DOHH2 (cell line): ENCODE measurements at regions not wholly inside any gene's neighbourhood (a gene's known extent, or its start where the extent isn't known, plus 50 kb on each side); places are given as distances from the start of the nearest gene placed in this dataset.
"Not testable (repeated sequence)": the region's sequence is repeated elsewhere in the genome, so short reads cannot be mapped to it uniquely, and the experiment has no call there.

Experiments
- H3F3A ChIP-seq: fragments of 200-600 bp; sonication (generic), shearing (Covaris generic); 2 replicates; pipeline ENCODE4 v1.6.0; 2016; ENCODE audit warnings: antibody characterized with exemption, mild to moderate bottlenecking; ENCODE audit not compliant: control insufficient read depth, insufficient read depth
- H3K27ac ChIP-seq: fragments of 200-600 bp; sonication (generic); 2 replicates; pipeline ENCODE4 v1.5.1; 2014; ENCODE audit warnings: low read depth, mild to moderate bottlenecking, low read length, moderate library complexity
- H3K27me3 ChIP-seq: fragments of 200-600 bp; sonication (generic); 2 replicates; pipeline ENCODE4 v1.6.1; 2014; ENCODE audit warnings: mild to moderate bottlenecking, low read length, mixed read lengths; ENCODE audit not compliant: control insufficient read depth
- H3K36me3 ChIP-seq: fragments of 200-600 bp; sonication (generic); 2 replicates; pipeline ENCODE4 v1.6.1; 2014; ENCODE audit warnings: mild to moderate bottlenecking, low read length, moderate library complexity, mixed read lengths; ENCODE audit not compliant: control insufficient read depth
- H3K4me1 ChIP-seq: fragments of 200-600 bp; sonication (generic); 2 replicates; pipeline ENCODE4 v1.6.1; 2014; ENCODE audit warnings: mild to moderate bottlenecking, low read length, mixed read lengths; ENCODE audit not compliant: control insufficient read depth
- H3K4me2 ChIP-seq: fragments of 200-600 bp; sonication (generic); 2 replicates; pipeline ENCODE4 v1.6.0; 2014; ENCODE audit warnings: mild to moderate bottlenecking, low read length, moderate library complexity
- H3K4me3 ChIP-seq: fragments of 200-600 bp; sonication (generic); 2 replicates; pipeline ENCODE4 v1.5.1; 2014; ENCODE audit warnings: mild to moderate bottlenecking, low read length, mixed read lengths
- H3K79me2 ChIP-seq: fragments of 200-600 bp; sonication (generic); 2 replicates; pipeline ENCODE4 v1.6.1; 2014; ENCODE audit warnings: mild to moderate bottlenecking, low read length, mixed read lengths; ENCODE audit not compliant: control insufficient read depth
- H3K9me2 ChIP-seq: fragments of 200-600 bp; sonication (generic); replicated peaks from 2 replicates; pipeline ENCODE4 v1.6.1; 2014; ENCODE audit warnings: mild to moderate bottlenecking, low read length, mixed read lengths; ENCODE audit not compliant: control insufficient read depth
- H3K9me3 ChIP-seq: fragments of 200-600 bp; sonication (generic); 2 replicates; pipeline ENCODE4 v1.6.1; 2014; ENCODE audit warnings: antibody characterized with exemption, low read length, mixed read lengths; ENCODE audit not compliant: control insufficient read depth, insufficient read depth
- H4K20me1 ChIP-seq: fragments of 200-600 bp; sonication (generic); 2 replicates; pipeline ENCODE4 v1.6.0; 2014; ENCODE audit warnings: low read depth, mild to moderate bottlenecking, antibody characterized with exemption, low read length, moderate library complexity; ENCODE audit not compliant: control insufficient read depth, insufficient read depth
- CTCF ChIP-seq: fragments of 200-600 bp; sonication (generic); IDR thresholded peaks from one replicate; pipeline ENCODE4 v1.5.1; 2014; ENCODE audit warnings: antibody characterized with exemption, mild to moderate bottlenecking, low read depth, low read length; ENCODE audit not compliant: poor library complexity, severe bottlenecking
- EZH2phosphoT487 ChIP-seq: fragments of 200-600 bp; sonication (generic); IDR thresholded peaks from 2 replicates; pipeline ENCODE4 v1.6.1; 2017; ENCODE audit warnings: borderline replicate concordance, mild to moderate bottlenecking, antibody characterized with exemption, low read length, moderate library complexity, mixed read lengths

- Histone ChIP-seq H3K4me2 (no peak overlapping the region), H3K4me1 (no peaks in the 10 kb centered on the region), H3K27ac (no peak overlapping the region), H3K9me3 (no peaks in the 10 kb centered on the region), H3K9me2 (no peaks in the 10 kb centered on the region), H4K20me1 (no peaks in the 10 kb centered on the region), H3K4me3 (no peak overlapping the region), H3K27me3 (no peaks in the 10 kb centered on the region), H3K79me2 (no peaks in the 10 kb centered on the region), H3K36me3 (no peaks in the 10 kb centered on the region), H3F3A (no peaks in the 10 kb centered on the region)
- TF ChIP-seq EZH2phosphoT487 (no peak), CTCF (no peak)
Observed at GRCh38 chr1:233816348-233816747, 88.1 kb upstream of the SLC35F3 start.

GRCh38 chr1:233819042-233819441 lies 85.4 kb upstream of the SLC35F3 start:
- no peak overlapping the region for H3K4me2 ChIP-seq
- no peaks in the 10 kb centered on the region for H3K9me3 ChIP-seq
- H3K4me1 ChIP-seq: no peaks in the 10 kb centered on the region
- H3K27me3 ChIP-seq: no peaks in the 10 kb centered on the region
- no peaks in the 10 kb centered on the region for H3K9me2 ChIP-seq
- H3K27ac ChIP-seq: no peak overlapping the region
- H3K36me3 ChIP-seq: no peaks in the 10 kb centered on the region
- TF ChIP-seq EZH2phosphoT487 (no peak), CTCF (no peak)
- H4K20me1 ChIP-seq: no peaks in the 10 kb centered on the region
- H3K4me3 ChIP-seq: no peak overlapping the region
- H3F3A ChIP-seq: no peaks in the 10 kb centered on the region
- H3K79me2 ChIP-seq: no peaks in the 10 kb centered on the region

- not testable (repeated sequence) for H4K20me1 ChIP-seq, H3K4me2 ChIP-seq, H3K9me3 ChIP-seq, H3K4me3 ChIP-seq, H3K27ac ChIP-seq, H3K9me2 ChIP-seq, H3F3A ChIP-seq, H3K4me1 ChIP-seq, H3K79me2 ChIP-seq, H3K27me3 ChIP-seq, H3K36me3 ChIP-seq
Observed at GRCh38 chr1:233824179-233824578, 80.3 kb upstream of the SLC35F3 start.

GRCh38 chr1:233827937-233828336 lies 76.5 kb upstream of the SLC35F3 start:
- H3K27me3 ChIP-seq, H3K4me3 ChIP-seq, H3K9me2 ChIP-seq, H3K79me2 ChIP-seq, H3F3A ChIP-seq, H4K20me1 ChIP-seq, H3K9me3 ChIP-seq, H3K4me2 ChIP-seq, H3K4me1 ChIP-seq, H3K27ac ChIP-seq, H3K36me3 ChIP-seq: not testable (repeated sequence)

GRCh38 chr1:233828480-233828879 lies 76.0 kb upstream of the SLC35F3 start:
- H3F3A ChIP-seq: no peaks in the 10 kb centered on the region
- H3K79me2 ChIP-seq: no peaks in the 10 kb centered on the region
- no peaks in the 10 kb centered on the region for H3K9me3 ChIP-seq
- no peaks in the 10 kb centered on the region for H4K20me1 ChIP-seq
- TF ChIP-seq EZH2phosphoT487 (no peak), CTCF (no peak)
- no peak overlapping the region for H3K4me3 ChIP-seq
- H3K4me1 ChIP-seq: no peaks in the 10 kb centered on the region
- no peaks in the 10 kb centered on the region for H3K9me2 ChIP-seq
- H3K4me2 ChIP-seq: no peak overlapping the region
- H3K36me3 ChIP-seq: no peaks in the 10 kb centered on the region
- no peak overlapping the region for H3K27ac ChIP-seq
- no peaks in the 10 kb centered on the region for H3K27me3 ChIP-seq
